ENCODE measurements at regions not wholly inside any gene's neighbourhood (a gene's known extent, or its start where the extent isn't known, plus 50 kb on each side); places are given as distances from the start of the nearest gene placed in this dataset.

- Histone ChIP-seq H3K4me3 (no peak overlapping the region), H3K4me1 (no peaks in the 10 kb centered on the region), H3K36me3 (no peaks in the 10 kb centered on the region), H3K9me3 (no peaks in the 10 kb centered on the region), H3K27me3 (no peaks in the 10 kb centered on the region), H3K27ac (no peak overlapping the region)
- TF ChIP-seq, protein P1, sequence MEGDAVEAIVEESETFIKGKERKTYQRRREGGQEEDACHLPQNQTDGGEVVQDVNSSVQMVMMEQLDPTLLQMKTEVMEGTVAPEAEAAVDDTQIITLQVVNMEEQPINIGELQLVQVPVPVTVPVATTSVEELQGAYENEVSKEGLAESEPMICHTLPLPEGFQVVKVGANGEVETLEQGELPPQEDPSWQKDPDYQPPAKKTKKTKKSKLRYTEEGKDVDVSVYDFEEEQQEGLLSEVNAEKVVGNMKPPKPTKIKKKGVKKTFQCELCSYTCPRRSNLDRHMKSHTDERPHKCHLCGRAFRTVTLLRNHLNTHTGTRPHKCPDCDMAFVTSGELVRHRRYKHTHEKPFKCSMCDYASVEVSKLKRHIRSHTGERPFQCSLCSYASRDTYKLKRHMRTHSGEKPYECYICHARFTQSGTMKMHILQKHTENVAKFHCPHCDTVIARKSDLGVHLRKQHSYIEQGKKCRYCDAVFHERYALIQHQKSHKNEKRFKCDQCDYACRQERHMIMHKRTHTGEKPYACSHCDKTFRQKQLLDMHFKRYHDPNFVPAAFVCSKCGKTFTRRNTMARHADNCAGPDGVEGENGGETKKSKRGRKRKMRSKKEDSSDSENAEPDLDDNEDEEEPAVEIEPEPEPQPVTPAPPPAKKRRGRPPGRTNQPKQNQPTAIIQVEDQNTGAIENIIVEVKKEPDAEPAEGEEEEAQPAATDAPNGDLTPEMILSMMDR (IDR thresholded peaks at IDR 0.05): no peak
- FAIRE-seq: no peak
- no peak for ATAC-seq
- intact Hi-C loops (cut with DNase I): no loop called here
- DNase-seq: no peak
- 76 to 93% methylated on average over 1 of the region's 1 CpG for WGBS, 2 donors
Observed at GRCh38 chr1:90143591-90143990, 148.7 kb downstream of the ZNF326 start.

DNA sequence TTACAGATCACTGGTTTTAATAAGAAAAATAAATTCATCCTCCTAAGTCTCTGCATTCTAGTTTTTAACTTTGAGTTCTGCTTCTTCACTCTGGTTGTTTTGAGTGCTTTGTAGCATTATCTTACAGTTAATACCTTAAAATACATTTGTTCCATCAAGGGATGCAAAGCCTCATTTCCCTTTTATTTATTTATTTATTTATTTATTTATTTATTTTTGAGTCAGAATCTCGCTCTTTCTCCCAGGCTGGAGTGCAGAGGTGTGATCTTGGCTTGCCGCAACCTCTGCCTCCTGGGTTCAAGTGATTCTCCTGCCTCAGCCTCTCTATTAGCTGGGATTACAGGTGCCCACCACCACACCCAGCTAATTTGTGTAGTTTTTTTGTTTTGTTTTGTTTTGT is 147.8 kb downstream of the ZNF326 start:
- ATAC-seq (no peak), DNase-seq (no peak), FAIRE-seq (no peak)
- TF ChIP-seq, protein P1 (IDR thresholded peaks at IDR 0.05): no peak
- Histone ChIP-seq H3K9me3 (no peaks in the 10 kb centered on the region), H3K4me3 (no peak overlapping the region), H3K27me3 (no peaks in the 10 kb centered on the region), H3K4me1 (no peaks in the 10 kb centered on the region), H3K36me3 (no peaks in the 10 kb centered on the region), H3K27ac (no peak overlapping the region)
- intact Hi-C loops (cut with DNase I): no loop called here
- 90 to 95% methylated on average over 2 of the region's 2 CpGs for WGBS, 2 donors

GRCh38 chr1:90139837-90140236 is 144.9 kb downstream of the ZNF326 start:
- Histone ChIP-seq H3K4me3 (no peak overlapping the region), H3K27ac (no peak overlapping the region), H3K27me3 (no peaks in the 10 kb centered on the region), H3K36me3 (no peaks in the 10 kb centered on the region), H3K9me3 (no peaks in the 10 kb centered on the region), H3K4me1 (no peaks in the 10 kb centered on the region)
- TF ChIP-seq, protein P1 (IDR thresholded peaks at IDR 0.05): no peak
- ATAC-seq (no peak), FAIRE-seq (no peak), DNase-seq (no peak)
- intact Hi-C loops (cut with DNase I): no loop called here

GRCh38 chr1:90135286-90135685 is 140.4 kb downstream of the ZNF326 start:
- peak in 2 of 4 donors; percentile 55 to 67 for ATAC-seq
- Histone ChIP-seq H3K4me1 (no peaks in the 10 kb centered on the region), H3K4me3 (no peak overlapping the region), H3K27ac (peak overlapping the region in 1 of 4 donors; percentile 3), H3K27me3 (no peaks in the 10 kb centered on the region), H3K36me3 (no peaks in the 10 kb centered on the region), H3K9me3 (no peaks in the 10 kb centered on the region)
- peak in 1 of 6 donors; percentile 12 for DNase-seq
- TF ChIP-seq, protein P1 (IDR thresholded peaks at IDR 0.05): no peak
- WGBS, 2 donors: 19% methylated on average over 3 of the region's 3 CpGs
- intact Hi-C loops (cut with DNase I): no loop called here
- no peak for FAIRE-seq

GRCh38 chr1:90134175-90134955 is 139.5 kb downstream of the ZNF326 start:
- Histone ChIP-seq H3K27me3 (no peaks in the 10 kb centered on the region), H3K36me3 (no peaks in the 10 kb centered on the region), H3K4me1 (no peaks in the 10 kb centered on the region), H3K9me3 (no peaks in the 10 kb centered on the region), H3K27ac (no peak overlapping the region), H3K4me3 (no peak overlapping the region)
- TF ChIP-seq, protein P1 (IDR thresholded peaks at IDR 0.05): no peak
- WGBS, 2 donors: 46 to 57% methylated on average over 6 of the region's 6 CpGs
- FAIRE-seq (no peak), DNase-seq (no peak), ATAC-seq (no peak)
- intact Hi-C loops (cut with DNase I): no loop called here

All from pancreas (tissue), 10 donors.